ENCODE measurements at regions not wholly inside any gene's neighbourhood (a gene's known extent, or its start where the extent isn't known, plus 50 kb on each side); places are given as distances from the start of the nearest gene placed in this dataset.

DNA sequence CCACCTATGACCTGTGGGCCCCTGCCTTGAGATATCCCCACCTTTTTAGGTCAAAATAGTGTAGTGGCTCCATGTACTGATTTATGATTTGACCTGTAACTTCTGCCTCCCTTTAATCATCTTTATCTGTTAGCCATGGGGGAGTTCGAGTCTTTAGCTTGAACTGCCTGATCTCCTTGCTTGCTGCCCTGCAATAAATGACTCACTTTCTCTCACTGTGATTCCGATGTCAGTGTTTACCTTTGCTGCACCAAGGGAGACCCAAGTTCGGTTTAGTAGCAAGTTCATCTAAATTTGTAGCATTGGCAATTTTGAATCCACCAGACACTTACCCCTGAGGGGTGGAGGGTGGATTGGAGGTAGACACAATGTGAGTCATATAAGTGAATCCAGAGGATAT lies 814.6 kb upstream of the AUTS2 start:
- TF ChIP-seq JUND (IDR thresholded peaks at IDR 0.05) (no peak), CTCF (IDR thresholded peaks at IDR 0.05; ENCODE audit: low read depth, low read length, missing input control) (no peak), EGR1 (IDR thresholded peaks at IDR 0.05; ENCODE audit: low read depth in 2 of 2) (no peak), HNF4G (IDR thresholded peaks at IDR 0.05) (no peak), GABPA (IDR thresholded peaks at IDR 0.05 in 1 of 2, conservative IDR thresholded peaks at IDR 0.05 in 1 of 2) (no peak), TAF1 (conservative IDR thresholded peaks at IDR 0.05) (no peak)
- TF ChIP-seq, protein P1, sequence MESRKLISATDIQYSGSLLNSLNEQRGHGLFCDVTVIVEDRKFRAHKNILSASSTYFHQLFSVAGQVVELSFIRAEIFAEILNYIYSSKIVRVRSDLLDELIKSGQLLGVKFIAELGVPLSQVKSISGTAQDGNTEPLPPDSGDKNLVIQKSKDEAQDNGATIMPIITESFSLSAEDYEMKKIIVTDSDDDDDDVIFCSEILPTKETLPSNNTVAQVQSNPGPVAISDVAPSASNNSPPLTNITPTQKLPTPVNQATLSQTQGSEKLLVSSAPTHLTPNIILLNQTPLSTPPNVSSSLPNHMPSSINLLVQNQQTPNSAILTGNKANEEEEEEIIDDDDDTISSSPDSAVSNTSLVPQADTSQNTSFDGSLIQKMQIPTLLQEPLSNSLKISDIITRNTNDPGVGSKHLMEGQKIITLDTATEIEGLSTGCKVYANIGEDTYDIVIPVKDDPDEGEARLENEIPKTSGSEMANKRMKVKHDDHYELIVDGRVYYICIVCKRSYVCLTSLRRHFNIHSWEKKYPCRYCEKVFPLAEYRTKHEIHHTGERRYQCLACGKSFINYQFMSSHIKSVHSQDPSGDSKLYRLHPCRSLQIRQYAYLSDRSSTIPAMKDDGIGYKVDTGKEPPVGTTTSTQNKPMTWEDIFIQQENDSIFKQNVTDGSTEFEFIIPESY (IDR thresholded peaks at IDR 0.05): no peak
- TF ChIP-seq, protein P2, sequence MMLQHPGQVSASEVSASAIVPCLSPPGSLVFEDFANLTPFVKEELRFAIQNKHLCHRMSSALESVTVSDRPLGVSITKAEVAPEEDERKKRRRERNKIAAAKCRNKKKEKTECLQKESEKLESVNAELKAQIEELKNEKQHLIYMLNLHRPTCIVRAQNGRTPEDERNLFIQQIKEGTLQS (IDR thresholded peaks at IDR 0.05): no peak
